Left ventricle myocardium inferior (tissue), 1 donor: ENCODE measurements at regions not wholly inside any gene's neighbourhood (a gene's known extent, or its start where the extent isn't known, plus 50 kb on each side); places are given as distances from the start of the nearest gene placed in this dataset.

Experiments
- DNase-seq: peaks from one replicate; pipeline ENCODE4 v3.0.0-alpha.2; 2020
- H3K27ac ChIP-seq: fragments of 200-600 bp; replicated peaks from 2 replicates; pipeline ENCODE4 v1.8.0; 2021
- H3K27me3 ChIP-seq: fragments of 200-600 bp; 2 replicates; pipeline ENCODE4 v1.8.0; 2021; ENCODE audit warnings: low read depth
- H3K36me3 ChIP-seq: fragments of 200-600 bp; 2 replicates; pipeline ENCODE4 v1.8.0; 2021
- H3K4me1 ChIP-seq: fragments of 200-600 bp; 2 replicates; pipeline ENCODE4 v1.8.0; 2021
- H3K4me3 ChIP-seq: fragments of 200-600 bp; 2 replicates; pipeline ENCODE4 v1.8.0; 2021; ENCODE audit warnings: mild to moderate bottlenecking, moderate library complexity
- H3K9me3 ChIP-seq: fragments of 200-600 bp; replicated peaks from 2 replicates; pipeline ENCODE4 v1.8.0; 2021
- CTCF ChIP-seq: fragments of 200-600 bp; IDR thresholded peaks from 2 replicates; pipeline ENCODE4 v1.8.0; 2021; ENCODE audit warnings: antibody characterized with exemption, mild to moderate bottlenecking, borderline replicate concordance
- intact Hi-C: fragments of 100-400 bp; cut with micrococcal nuclease; formaldehyde crosslinking; loops from one replicate; pipeline ENCODE4 v1.11.0; 2022
- donor health status: DM: no; HTN: yes; CAD: no; lungs with severe emphysema.

- H3K4me1 ChIP-seq = no peaks in the 10 kb centered on the region
- no peak for TF ChIP-seq CTCF
- H3K9me3 ChIP-seq = peaks cover 18% of the 10 kb centered on the region
- H3K36me3 ChIP-seq = no peaks in the 10 kb centered on the region
- H3K27ac ChIP-seq = no peak overlapping the region
- peaks cover 100% of the 10 kb centered on the region for H3K27me3 ChIP-seq
- intact Hi-C loops = no loop called here
- no peak overlapping the region for H3K4me3 ChIP-seq
- no peak for DNase-seq
Observed at GRCh38 chr17:36880268-36880905, 56.9 kb upstream of the LHX1 start.

- no peak for TF ChIP-seq CTCF
- H3K4me1 ChIP-seq = no peaks in the 10 kb centered on the region
- H3K36me3 ChIP-seq = no peaks in the 10 kb centered on the region
- H3K27ac ChIP-seq = no peak overlapping the region
- peaks cover 18% of the 10 kb centered on the region for H3K9me3 ChIP-seq
- peaks cover 100% of the 10 kb centered on the region for H3K27me3 ChIP-seq
- no peak for DNase-seq
- no peak overlapping the region for H3K4me3 ChIP-seq
- intact Hi-C loops = no loop called here
Observed at GRCh38 chr17:36881323-36881722, 56.0 kb upstream of the LHX1 start.

- Histone ChIP-seq H3K9me3 (peaks cover 18% of the 10 kb centered on the region), H3K27me3 (peaks cover 100% of the 10 kb centered on the region), H3K27ac (no peak overlapping the region), H3K4me1 (no peaks in the 10 kb centered on the region), H3K4me3 (no peak overlapping the region), H3K36me3 (no peaks in the 10 kb centered on the region)
- intact Hi-C loops = no loop called here
- no peak for DNase-seq
- TF ChIP-seq CTCF = no peak
Observed at GRCh38 chr17:36884495-36885152, 52.7 kb upstream of the LHX1 start.

GRCh38 chr17:36885153-36885735 is 52.0 kb upstream of the LHX1 start:
- Histone ChIP-seq H3K27ac (no peak overlapping the region), H3K4me1 (no peaks in the 10 kb centered on the region), H3K27me3 (peaks cover 100% of the 10 kb centered on the region), H3K4me3 (no peak overlapping the region), H3K36me3 (no peaks in the 10 kb centered on the region), H3K9me3 (peaks cover 18% of the 10 kb centered on the region)
- no peak for TF ChIP-seq CTCF
- intact Hi-C loops = no loop called here
- no peak for DNase-seq

GRCh38 chr17:36885771-36886377 is 51.4 kb upstream of the LHX1 start:
- Histone ChIP-seq H3K27me3 (peaks cover 100% of the 10 kb centered on the region), H3K36me3 (no peaks in the 10 kb centered on the region)

More at GRCh38 chr17:36885771-36886377, 51.4 kb upstream of the LHX1 start:
- Histone ChIP-seq H3K4me3 (no peak overlapping the region), H3K27ac (no peak overlapping the region), H3K4me1 (no peaks in the 10 kb centered on the region), H3K9me3 (peaks cover 14% of the 10 kb centered on the region)
- DNase-seq = no peak
- no peak for TF ChIP-seq CTCF
- intact Hi-C loops = no loop called here
